H9 (cell line): ENCODE measurements at regions not wholly inside any gene's neighbourhood (a gene's known extent, or its start where the extent isn't known, plus 50 kb on each side); places are given as distances from the start of the nearest gene placed in this dataset.
"Not testable (repeated sequence)": the region's sequence is repeated elsewhere in the genome, so short reads cannot be mapped to it uniquely, and the experiment has no call there.

Experiments
- DNase-seq: peaks from one replicate; pipeline ENCODE4 v3.0.0-alpha.2; 2017
- H2AFZ ChIP-seq: one replicate; pipeline ENCODE4 v1.6.1; 2013; ENCODE audit warnings: mild to moderate bottlenecking, low read length, control low read depth, moderate library complexity
- H2AK5ac ChIP-seq: 2 replicates; pipeline ENCODE4 v1.6.1; 2013; ENCODE audit warnings: low read length, control low read depth, mixed read lengths; ENCODE audit not compliant: insufficient read length
- H2BK120ac ChIP-seq: one replicate; pipeline ENCODE4 v1.6.1; 2013; ENCODE audit warnings: low read depth, mild to moderate bottlenecking, low read length, control low read depth, inconsistent platforms; ENCODE audit not compliant: poor library complexity, severe bottlenecking
- H2BK12ac ChIP-seq: 2 replicates; pipeline ENCODE4 v1.6.1; 2013; ENCODE audit warnings: low read length, control low read depth, mixed read lengths, low read depth; ENCODE audit not compliant: insufficient read length
- H2BK15ac ChIP-seq: 2 replicates; pipeline ENCODE4 v1.6.1; 2013; ENCODE audit warnings: low read depth, low read length, control low read depth
- H2BK20ac ChIP-seq: one replicate; pipeline ENCODE4 v1.6.1; 2013; ENCODE audit warnings: low read depth, mild to moderate bottlenecking, low read length, control low read depth, inconsistent platforms; ENCODE audit not compliant: poor library complexity, severe bottlenecking
- H2BK5ac ChIP-seq: 2 replicates; pipeline ENCODE4 v1.6.1; 2013; ENCODE audit warnings: low read length, control low read depth, mixed read lengths; ENCODE audit not compliant: insufficient read length
- H3K14ac ChIP-seq: 2 replicates; pipeline ENCODE4 v1.6.1; 2013; ENCODE audit warnings: low read length, control low read depth; ENCODE audit not compliant: insufficient read depth
- H3K18ac ChIP-seq: 2 replicates; pipeline ENCODE4 v1.6.1; 2013; ENCODE audit warnings: low read depth, mild to moderate bottlenecking, mixed read lengths, low read length, control low read depth; ENCODE audit not compliant: insufficient read length
- H3K23ac ChIP-seq: 2 replicates; pipeline ENCODE4 v1.6.1; 2013; ENCODE audit warnings: low read length, control low read depth, mixed read lengths, low read depth; ENCODE audit not compliant: insufficient read length
- H3K23me2 ChIP-seq: 2 replicates; pipeline ENCODE4 v1.6.1; 2013; ENCODE audit warnings: low read depth, mild to moderate bottlenecking, mixed read lengths, low read length, control low read depth; ENCODE audit not compliant: insufficient read length, poor library complexity, severe bottlenecking
- H3K27ac ChIP-seq: 2 replicates; pipeline ENCODE4 v1.5.1; 2013; ENCODE audit warnings: low read length, control low read depth, mixed read lengths, low read depth; ENCODE audit not compliant: insufficient read length
- H3K27me3 ChIP-seq: 2 replicates; pipeline ENCODE4 v1.6.1; 2013; ENCODE audit warnings: low read length, control low read depth, inconsistent platforms; ENCODE audit not compliant: insufficient read depth
- H3K4ac ChIP-seq: 2 replicates; pipeline ENCODE4 v1.6.1; 2013; ENCODE audit warnings: low read depth, mild to moderate bottlenecking, control low read depth, inconsistent platforms, low read length, moderate library complexity
- H3K4me1 ChIP-seq: 2 replicates; pipeline ENCODE4 v1.6.1; 2013; ENCODE audit warnings: low read length, control low read depth, inconsistent platforms; ENCODE audit not compliant: insufficient read depth
- H3K4me2 ChIP-seq: 2 replicates; pipeline ENCODE4 v1.6.1; 2013; ENCODE audit warnings: low read length, control low read depth, mixed read lengths; ENCODE audit not compliant: insufficient read length, insufficient read depth
- H3K56ac ChIP-seq: 2 replicates; pipeline ENCODE4 v1.6.1; 2013; ENCODE audit warnings: low read depth, mild to moderate bottlenecking, mixed read lengths, low read length, control low read depth; ENCODE audit not compliant: insufficient read length
- H3K79me1 ChIP-seq: 2 replicates; pipeline ENCODE4 v1.6.1; 2013; ENCODE audit warnings: low read depth, mild to moderate bottlenecking, moderate library complexity, low read length, control low read depth, inconsistent platforms; ENCODE audit not compliant: insufficient read depth, poor library complexity, severe bottlenecking
- H3K79me2 ChIP-seq: 2 replicates; pipeline ENCODE4 v1.6.1; 2013; ENCODE audit warnings: low read length, control low read depth, inconsistent platforms; ENCODE audit not compliant: insufficient read depth
- H3K9ac ChIP-seq: 2 replicates; pipeline ENCODE4 v1.6.1; 2013; ENCODE audit warnings: low read length, control low read depth, mixed read lengths; ENCODE audit not compliant: insufficient read length; ENCODE audit errors: extremely low read depth
- H3K9me3 ChIP-seq: one replicate; pipeline ENCODE4 v1.6.1; 2013; ENCODE audit warnings: low read depth, low read length, inconsistent platforms; ENCODE audit not compliant: control insufficient read depth
- H3T11ph ChIP-seq: one replicate; pipeline ENCODE4 v1.6.1; 2013; ENCODE audit warnings: mild to moderate bottlenecking, low read length, control low read depth, inconsistent platforms
- H4K20me1 ChIP-seq: one replicate; pipeline ENCODE4 v1.6.1; 2013; ENCODE audit not compliant: control insufficient read depth, insufficient read length, insufficient read depth
- H4K5ac ChIP-seq: 2 replicates; pipeline ENCODE4 v1.6.1; 2013; ENCODE audit warnings: low read depth, mild to moderate bottlenecking, mixed read lengths, low read length, control low read depth; ENCODE audit not compliant: insufficient read length
- H4K8ac ChIP-seq: replicated peaks from 2 replicates; pipeline ENCODE4 v1.6.1; 2013; ENCODE audit warnings: low read length, control low read depth, mixed read lengths, low read depth; ENCODE audit not compliant: insufficient read length
- H4K91ac ChIP-seq: 2 replicates; pipeline ENCODE4 v1.6.1; 2013; ENCODE audit warnings: low read depth, mild to moderate bottlenecking, moderate library complexity, mixed read lengths, low read length, control low read depth; ENCODE audit not compliant: insufficient read length
- H3K27ac Mint-ChIP-seq, 3 experiments: 2 replicates in 2 of 3; 3 replicates in 1 of 3; pipeline ENCODE4 v1.8.0; 2020 to 2021; ENCODE audit warnings: mixed read lengths in 3 of 3, mild to moderate bottlenecking in 1 of 3, moderate library complexity in 1 of 3
- H3K27me3 Mint-ChIP-seq: 2 replicates; pipeline ENCODE4 v1.8.0; 2021; ENCODE audit warnings: low read depth, mild to moderate bottlenecking, moderate library complexity, mixed read lengths
- H3K36me3 Mint-ChIP-seq, 3 experiments: 2 replicates in 2 of 3; 3 replicates in 1 of 3; pipeline ENCODE4 v1.8.0; 2020 to 2021; ENCODE audit warnings: low read depth in 3 of 3, mixed read lengths in 3 of 3; ENCODE audit not compliant: insufficient read depth in 1 of 3
- H3K4me1 Mint-ChIP-seq, 2 experiments: 2 replicates each; pipeline ENCODE4 v1.8.0; 2020; ENCODE audit warnings: mixed read lengths in 2 of 2
- H3K4me3 Mint-ChIP-seq, 2 experiments: 2 replicates in 1 of 2; 3 replicates in 1 of 2; pipeline ENCODE4 v1.8.0; 2020 to 2021; ENCODE audit warnings: mild to moderate bottlenecking in 2 of 2, mixed read lengths in 2 of 2, moderate library complexity in 1 of 2
- H3K9me3 Mint-ChIP-seq, 2 experiments: 2 replicates in 1 of 2; 3 replicates in 1 of 2; pipeline ENCODE4 v1.8.0; 2020; ENCODE audit warnings: mild to moderate bottlenecking in 2 of 2, mixed read lengths in 2 of 2, moderate library complexity in 1 of 2
- WGBS: extraction: QIAGEN DNeasy Blood & Tissue Kit; methylation state at CpG from one replicate; pipeline ENCODE4 v1.1.7; 2013; ENCODE audit warnings: missing lambda C conversion rate, low lambda C conversion rate, mixed read lengths; ENCODE audit not compliant: insufficient read length; ENCODE audit errors: extremely low coverage; 5-methylcytosine and 5-hydroxymethylcytosine counted together
- TF ChIP-seq, protein P1 (sequence below): fragments of 200-600 bp; sonication (generic); conservative IDR thresholded peaks from 3 replicates; pipeline ENCODE4 v1.8.0; 2021; ENCODE audit warnings: antibody characterized with exemption, mild to moderate bottlenecking

DNA sequence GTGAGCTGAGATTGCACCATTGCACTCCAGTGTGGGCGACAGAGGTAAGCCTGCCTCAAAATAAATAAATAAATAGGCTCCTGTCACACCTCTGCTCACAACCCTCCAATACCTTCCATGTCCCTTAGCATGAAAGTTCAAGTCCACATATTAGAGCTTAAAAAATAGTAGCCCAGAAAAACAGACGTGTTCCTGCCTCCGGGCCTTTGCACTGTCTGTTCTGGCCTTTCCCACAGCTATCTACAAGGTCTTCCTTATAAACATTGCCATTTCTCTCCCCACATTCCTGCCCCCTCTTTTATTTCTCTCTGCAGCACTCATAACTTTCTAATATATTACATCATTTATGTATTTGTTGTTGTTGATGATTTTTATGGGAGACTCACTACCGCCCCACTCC is 85.6 kb upstream of the CASZ1 start:
- no peak overlapping the region for H3K27ac ChIP-seq
- H3K4ac ChIP-seq: no peak overlapping the region
- H2AFZ ChIP-seq: no peak overlapping the region
- Mint-ChIP-seq H3K27ac (no peak overlapping the region), H3K9me3 (no peaks in the 10 kb centered on the region), H3K4me3 (no peak overlapping the region), H3K27me3 (peaks cover 13% of the 10 kb centered on the region), H3K4me1 (no peaks in the 10 kb centered on the region), H3K36me3 (no peaks in the 10 kb centered on the region)
- H4K5ac ChIP-seq: no peak overlapping the region
- no peaks in the 10 kb centered on the region for H3K79me2 ChIP-seq
- no peak for DNase-seq
- no peaks in the 10 kb centered on the region for H3K23me2 ChIP-seq
- H3K14ac ChIP-seq: no peak overlapping the region
- no peak overlapping the region for H3T11ph ChIP-seq
- no peaks in the 10 kb centered on the region for H3K79me1 ChIP-seq
- H2AK5ac ChIP-seq: no peak overlapping the region
- no peak overlapping the region for H3K18ac ChIP-seq
- H3K4me2 ChIP-seq: no peak overlapping the region
- H3K9me3 ChIP-seq: no peaks in the 10 kb centered on the region
- TF ChIP-seq, protein P1, sequence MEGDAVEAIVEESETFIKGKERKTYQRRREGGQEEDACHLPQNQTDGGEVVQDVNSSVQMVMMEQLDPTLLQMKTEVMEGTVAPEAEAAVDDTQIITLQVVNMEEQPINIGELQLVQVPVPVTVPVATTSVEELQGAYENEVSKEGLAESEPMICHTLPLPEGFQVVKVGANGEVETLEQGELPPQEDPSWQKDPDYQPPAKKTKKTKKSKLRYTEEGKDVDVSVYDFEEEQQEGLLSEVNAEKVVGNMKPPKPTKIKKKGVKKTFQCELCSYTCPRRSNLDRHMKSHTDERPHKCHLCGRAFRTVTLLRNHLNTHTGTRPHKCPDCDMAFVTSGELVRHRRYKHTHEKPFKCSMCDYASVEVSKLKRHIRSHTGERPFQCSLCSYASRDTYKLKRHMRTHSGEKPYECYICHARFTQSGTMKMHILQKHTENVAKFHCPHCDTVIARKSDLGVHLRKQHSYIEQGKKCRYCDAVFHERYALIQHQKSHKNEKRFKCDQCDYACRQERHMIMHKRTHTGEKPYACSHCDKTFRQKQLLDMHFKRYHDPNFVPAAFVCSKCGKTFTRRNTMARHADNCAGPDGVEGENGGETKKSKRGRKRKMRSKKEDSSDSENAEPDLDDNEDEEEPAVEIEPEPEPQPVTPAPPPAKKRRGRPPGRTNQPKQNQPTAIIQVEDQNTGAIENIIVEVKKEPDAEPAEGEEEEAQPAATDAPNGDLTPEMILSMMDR: no peak
- no peaks in the 10 kb centered on the region for H4K20me1 ChIP-seq
- no peaks in the 10 kb centered on the region for H3K4me1 ChIP-seq
- no peak overlapping the region for H3K56ac ChIP-seq
- H4K91ac ChIP-seq: no peak overlapping the region
- H3K23ac ChIP-seq: no peak overlapping the region
- no peaks in the 10 kb centered on the region; the same call in 1 of the 2 replicates for H3K27me3 ChIP-seq
- H2BK5ac ChIP-seq: no peak overlapping the region
- H2BK120ac ChIP-seq: no peak overlapping the region
- no peak overlapping the region for H2BK15ac ChIP-seq
- H2BK12ac ChIP-seq: no peak overlapping the region
- H4K8ac ChIP-seq: no peak overlapping the region
- H2BK20ac ChIP-seq: no peak overlapping the region
- WGBS: no CpG with 5 or more reads among the region's 4 CpGs
- H3K9ac ChIP-seq: no peak overlapping the region

DNA sequence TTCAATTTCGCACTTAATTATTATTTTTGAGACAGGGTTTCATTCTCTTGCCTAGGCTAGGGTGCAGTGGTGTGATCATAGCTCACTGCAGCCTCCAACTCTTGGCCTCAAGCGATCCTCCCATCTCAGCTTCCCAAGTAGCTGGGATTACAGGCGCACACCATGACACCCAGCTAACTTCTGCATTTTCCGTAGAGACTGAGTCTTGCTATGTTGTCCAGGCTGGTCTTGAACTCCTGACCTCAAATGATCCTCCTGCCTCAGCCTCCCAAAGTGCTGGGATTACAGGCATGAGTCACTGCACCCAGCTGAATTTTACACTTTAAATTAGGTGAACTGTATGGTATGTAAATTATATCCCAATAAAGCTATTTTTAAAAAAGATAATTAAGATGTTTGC is 90.6 kb upstream of the CASZ1 start:
- H2BK15ac ChIP-seq, H3K9me3 Mint-ChIP-seq, H2AK5ac ChIP-seq, H3T11ph ChIP-seq, H4K20me1 ChIP-seq, H3K27ac ChIP-seq, H3K9me3 ChIP-seq, H2BK12ac ChIP-seq, H3K27me3 ChIP-seq, H3K9ac ChIP-seq, H3K18ac ChIP-seq, H4K5ac ChIP-seq, H4K91ac ChIP-seq, H3K23me2 ChIP-seq, H3K4me2 ChIP-seq, H3K36me3 Mint-ChIP-seq, H3K79me1 ChIP-seq, H2BK120ac ChIP-seq, H3K4ac ChIP-seq, H3K56ac ChIP-seq, H2BK5ac ChIP-seq, H3K79me2 ChIP-seq, H3K4me1 ChIP-seq, H2AFZ ChIP-seq, H4K8ac ChIP-seq, DNase-seq, H3K4me3 Mint-ChIP-seq, H3K27ac Mint-ChIP-seq, H2BK20ac ChIP-seq, H3K14ac ChIP-seq, H3K23ac ChIP-seq: not testable (repeated sequence)
- H3K27me3 Mint-ChIP-seq: peaks cover 46% of the 10 kb centered on the region
- H3K4me1 Mint-ChIP-seq: peaks cover 15 to 17% of the 10 kb centered on the region in 2 experiments
- no CpG with 5 or more reads among the region's 4 CpGs for WGBS
